Heart right ventricle (tissue), 16 donors: ENCODE measurements at regions not wholly inside any gene's neighbourhood (a gene's known extent, or its start where the extent isn't known, plus 50 kb on each side); places are given as distances from the start of the nearest gene placed in this dataset.

Source experiments
- ATAC-seq, 8 donors: fragments of 200-7000 bp; cut with Tn5 transposase; one replicate each; pipeline ENCODE4 v1.9.1; 2020; ENCODE audit warnings: mild to moderate bottlenecking in 8 of 8, moderate library complexity in 8 of 8, moderate number of reproducible peaks in 1 of 8
- DNase-seq, 2 donors: peaks; one replicate each; pipeline ENCODE4 v3.0.0-alpha.2; 2020
- H3K27ac ChIP-seq, 10 donors: fragments of 200-600 bp; sonication (generic) in 2 of 10; one replicate each; pipeline versions ENCODE4 v1.5.0 to v1.8.0; 2020 to 2022; ENCODE audit warnings: mild to moderate bottlenecking in 3 of 10
- H3K27me3 ChIP-seq, 7 donors: fragments of 200-600 bp; one replicate each; pipeline ENCODE4 v1.8.0; 2021 to 2022; ENCODE audit warnings: mild to moderate bottlenecking in 2 of 7
- H3K36me3 ChIP-seq, 9 donors: fragments of 200-600 bp; sonication (generic) in 1 of 9; one replicate each; pipeline versions ENCODE4 v1.5.0 to v1.8.0; 2020 to 2022; ENCODE audit warnings: mild to moderate bottlenecking in 2 of 9
- H3K4me1 ChIP-seq, 9 donors: fragments of 200-600 bp; sonication (generic) in 1 of 9; one replicate each; pipeline versions ENCODE4 v1.5.0 to v1.8.0; 2020 to 2022; ENCODE audit warnings: mild to moderate bottlenecking in 4 of 9
- H3K4me3 ChIP-seq, 10 donors: fragments of 200-600 bp; sonication (generic) in 2 of 10; one replicate each; pipeline versions ENCODE4 v1.5.0 to v1.8.0; 2020 to 2022; ENCODE audit warnings: mild to moderate bottlenecking in 7 of 10, moderate library complexity in 2 of 10
- H3K9me3 ChIP-seq, 11 donors: fragments of 200-600 bp in 10 of 11; sonication (generic) in 2 of 11; one replicate each; pipeline versions ENCODE4 v1.5.0 to v1.8.0; 2013 to 2022; ENCODE audit warnings: mild to moderate bottlenecking in 2 of 11, control low read depth in 1 of 11, moderate library complexity in 1 of 11
- WGBS, 2 donors: extraction: QIAGEN DNeasy Blood & Tissue Kit; methylation state at CpG; one replicate each; pipeline ENCODE4 v1.1.7; 2013; ENCODE audit warnings: inconsistent platforms in 1 of 2; 5-methylcytosine and 5-hydroxymethylcytosine counted together
- intact Hi-C, 10 donors: fragments of 100-400 bp; cut with DNase I; formaldehyde crosslinking; loops; one replicate each; pipeline versions ENCODE4 v1.11.1 to v1.14.2; 2022
- TF ChIP-seq, protein P1 (sequence below), 9 donors: fragments of 200-600 bp; sonication (generic) in 2 of 9; IDR thresholded peaks; one replicate each; pipeline versions ENCODE4 v1.5.0 to v1.8.0; 2021 to 2022; ENCODE audit warnings: antibody characterized with exemption in 9 of 9, mild to moderate bottlenecking in 5 of 9, moderate library complexity in 1 of 9
- donor health status: Arrhythmogenic right ventricular cardiomyopathy.
- donor health status: ischemic (EF 13 %, LVEDD 7.1; RV severe dilation, severe dysfunction).
- donor health status: healthy with polysubstance abuse.
- donor health status: DM: no; HTN: yes; CAD: no.
- donor health status: DM: no; HTN: no; CAD: no.
- donor health status: ischemic (EF 25% LVEDD 6.9; RV normal size, moderate dysfunction).
- donor health status: ischemic (EF 25% LVEDD 5.7; RV mildly dilated, moderate dysfunction).
- donor health status: healthy.
- donor health status: DM: yes; HTN: yes; CAD: no.
- donor health status: Ischemic cardiomyopathy.
- donor health status: ischemic (EF 35%, LVEDD 5.7; RV mildly dilated, moderate dysfunction).
- donor health status: nonischemic (EF 11% LVEDD 7.7; RV severe dilation, severe dysfunction).
- donor health status: DM: yes; HTN: yes; CAD: no.
- donor health status: PGD.
- donor health status: ischemic (EF 29% LVEDD 5.4; RV normal size, mild dysfunction).
- donor health status: nonischemic (EF 23%, LVEDD 6.1; RV moderate dilation, normal function).

DNA sequence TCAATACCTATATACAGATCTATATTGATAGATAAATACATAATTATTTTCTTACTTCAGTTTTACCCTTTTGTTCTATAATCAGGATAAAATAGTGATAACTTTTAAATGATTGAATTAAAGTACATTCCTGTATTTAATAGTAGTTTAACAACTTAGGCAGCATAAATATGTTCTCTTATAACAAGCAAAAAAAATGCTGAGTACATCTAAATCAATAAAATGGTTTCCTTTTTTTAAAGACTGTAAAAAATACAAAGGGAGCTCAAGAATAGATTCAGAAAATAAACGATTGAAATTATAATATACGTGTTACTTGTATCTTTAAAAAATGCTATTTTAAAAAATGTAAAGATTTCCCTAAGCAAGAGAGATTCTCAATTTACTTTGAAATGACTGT, 393.7 kb upstream of the TMEM132C start:
- no peaks in the 10 kb centered on the region for H3K27me3 ChIP-seq
- ATAC-seq (no peak), DNase-seq (no peak)
- no peaks in the 10 kb centered on the region for H3K9me3 ChIP-seq
- TF ChIP-seq, protein P1, sequence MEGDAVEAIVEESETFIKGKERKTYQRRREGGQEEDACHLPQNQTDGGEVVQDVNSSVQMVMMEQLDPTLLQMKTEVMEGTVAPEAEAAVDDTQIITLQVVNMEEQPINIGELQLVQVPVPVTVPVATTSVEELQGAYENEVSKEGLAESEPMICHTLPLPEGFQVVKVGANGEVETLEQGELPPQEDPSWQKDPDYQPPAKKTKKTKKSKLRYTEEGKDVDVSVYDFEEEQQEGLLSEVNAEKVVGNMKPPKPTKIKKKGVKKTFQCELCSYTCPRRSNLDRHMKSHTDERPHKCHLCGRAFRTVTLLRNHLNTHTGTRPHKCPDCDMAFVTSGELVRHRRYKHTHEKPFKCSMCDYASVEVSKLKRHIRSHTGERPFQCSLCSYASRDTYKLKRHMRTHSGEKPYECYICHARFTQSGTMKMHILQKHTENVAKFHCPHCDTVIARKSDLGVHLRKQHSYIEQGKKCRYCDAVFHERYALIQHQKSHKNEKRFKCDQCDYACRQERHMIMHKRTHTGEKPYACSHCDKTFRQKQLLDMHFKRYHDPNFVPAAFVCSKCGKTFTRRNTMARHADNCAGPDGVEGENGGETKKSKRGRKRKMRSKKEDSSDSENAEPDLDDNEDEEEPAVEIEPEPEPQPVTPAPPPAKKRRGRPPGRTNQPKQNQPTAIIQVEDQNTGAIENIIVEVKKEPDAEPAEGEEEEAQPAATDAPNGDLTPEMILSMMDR (IDR thresholded peaks at IDR 0.05) = no peak
- H3K4me1 ChIP-seq = no peaks in the 10 kb centered on the region
- no peak overlapping the region for H3K27ac ChIP-seq
- intact Hi-C loops = no loop called here
- no peak overlapping the region for H3K4me3 ChIP-seq
- no peaks in the 10 kb centered on the region for H3K36me3 ChIP-seq
- 86 to 91% methylated on average over 2 of the region's 2 CpGs for WGBS, 2 donors

DNA sequence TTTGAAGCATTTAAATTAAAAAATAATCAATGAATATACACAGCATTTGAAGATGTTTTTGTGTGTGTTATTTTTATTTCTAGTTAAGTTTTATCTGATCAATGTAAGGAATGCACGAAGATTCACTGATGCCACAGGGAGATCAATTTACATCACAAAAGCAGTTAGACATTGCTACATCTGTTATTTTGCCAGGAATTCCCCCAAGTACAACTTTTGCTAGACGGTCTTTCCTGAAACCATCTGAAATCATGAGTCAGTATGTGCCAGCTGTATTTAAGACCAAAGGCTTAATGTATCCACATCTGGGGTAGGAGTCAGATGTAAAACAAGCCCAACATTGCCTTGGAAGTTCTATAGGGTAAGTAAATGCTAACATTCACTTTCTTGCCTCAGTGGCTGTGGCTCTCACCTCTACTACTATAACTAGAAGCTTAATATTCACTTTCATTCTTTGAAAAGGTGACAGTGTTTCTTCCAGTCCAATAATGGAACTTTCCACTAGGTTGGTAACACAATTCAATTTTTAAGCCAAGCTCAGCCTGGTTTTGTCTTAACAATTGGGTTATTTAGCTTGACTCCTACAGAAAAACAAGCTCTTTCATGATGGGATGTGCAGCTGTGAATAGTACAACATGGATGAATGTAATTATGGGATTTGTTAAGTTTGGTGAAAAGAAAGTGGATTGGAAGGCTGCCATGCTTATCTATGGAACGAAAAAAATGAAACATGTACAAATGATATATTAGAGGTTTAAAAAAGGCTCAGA, 385.4 kb upstream of the TMEM132C start:
- ATAC-seq (no peak), DNase-seq (no peak)
- no peaks in the 10 kb centered on the region for H3K4me1 ChIP-seq
- no peak overlapping the region for H3K4me3 ChIP-seq
- H3K36me3 ChIP-seq = no peaks in the 10 kb centered on the region
- TF ChIP-seq, protein P1 (IDR thresholded peaks at IDR 0.05) = no peak
- intact Hi-C loops = no loop called here
- H3K27me3 ChIP-seq = no peaks in the 10 kb centered on the region
- 67 to 72% methylated on average over 3 of the region's 3 CpGs for WGBS, 2 donors
- no peaks in the 10 kb centered on the region for H3K9me3 ChIP-seq
- no peak overlapping the region for H3K27ac ChIP-seq

DNA sequence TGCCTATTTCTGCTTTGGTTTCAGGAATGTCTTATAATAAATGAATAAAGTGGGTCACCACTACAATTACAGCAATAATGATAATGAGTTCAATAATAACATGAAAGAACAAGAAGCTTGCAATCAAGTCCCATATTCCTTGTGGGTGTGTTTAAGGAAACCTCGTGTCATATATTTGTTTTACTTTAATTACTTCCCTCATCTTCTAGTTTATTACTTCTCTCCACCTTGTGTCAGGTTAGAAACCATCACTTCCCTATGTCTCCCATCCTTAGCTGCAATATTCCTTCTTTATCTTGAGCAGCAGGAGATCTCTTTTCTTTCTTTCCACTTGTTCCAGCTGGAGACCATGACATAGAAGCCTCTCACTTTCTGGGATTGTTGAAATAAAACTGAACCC, 384.0 kb upstream of the TMEM132C start:
- TF ChIP-seq, protein P1 (IDR thresholded peaks at IDR 0.05) = no peak
- no peaks in the 10 kb centered on the region for H3K27me3 ChIP-seq
- no peak for DNase-seq

DNA sequence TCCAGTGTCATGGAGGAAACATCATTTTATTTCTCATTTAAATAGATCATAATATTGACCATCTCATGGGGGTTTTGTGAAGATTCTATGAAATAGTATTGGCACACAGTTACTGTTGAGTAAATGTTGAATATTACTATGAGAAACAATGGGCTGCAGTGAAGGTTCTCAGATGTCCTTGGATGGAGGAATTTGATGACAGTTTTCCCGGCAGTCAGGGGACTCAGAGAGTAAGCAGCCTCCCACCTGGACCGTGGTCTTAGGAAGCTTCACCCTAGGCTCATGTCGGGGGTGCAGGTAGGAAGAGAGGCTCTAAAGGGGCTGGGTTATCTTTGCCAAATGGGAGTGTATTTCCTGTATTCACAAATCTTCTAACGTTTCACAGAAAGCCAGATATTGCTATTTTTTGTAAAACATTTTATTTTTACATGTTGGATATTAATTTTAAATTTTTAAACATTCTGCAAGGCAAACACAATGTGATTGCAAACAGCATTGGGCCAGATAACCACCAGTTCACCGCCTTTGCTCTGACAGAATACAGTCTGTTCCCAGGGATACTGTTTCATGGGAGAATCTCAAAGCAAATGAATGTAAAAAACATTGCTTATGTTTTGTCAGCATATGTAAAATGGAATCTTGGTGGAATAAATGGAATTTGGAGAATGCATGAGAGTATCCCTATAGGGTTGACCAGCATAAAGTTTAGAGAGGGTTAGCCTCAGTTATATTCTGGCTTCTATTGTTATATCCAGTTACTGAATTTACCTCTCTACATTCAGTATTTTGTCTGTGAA, 380.8 kb upstream of the TMEM132C start:
- no peak for ATAC-seq
- TF ChIP-seq, protein P1 (IDR thresholded peaks at IDR 0.05) = no peak
- Histone ChIP-seq H3K27me3 (no peaks in the 10 kb centered on the region), H3K9me3 (no peaks in the 10 kb centered on the region), H3K27ac (no peak overlapping the region), H3K36me3 (no peaks in the 10 kb centered on the region), H3K4me1 (peaks cover 0 to 6% (median 0%) of the 10 kb centered on the region in 9 donors), H3K4me3 (no peak overlapping the region)
- no peak for DNase-seq
- intact Hi-C loops = no loop called here
- 40 to 47% methylated on average over 5 of the region's 5 CpGs for WGBS, 2 donors

More for the DNA sequence above, 384.0 kb upstream of the TMEM132C start:
- Histone ChIP-seq H3K4me1 (no peaks in the 10 kb centered on the region), H3K4me3 (no peak overlapping the region), H3K36me3 (no peaks in the 10 kb centered on the region), H3K9me3 (no peaks in the 10 kb centered on the region), H3K27ac (no peak overlapping the region)
- intact Hi-C loops = no loop called here
- WGBS, 2 donors = 64 to 66% methylated on average over 1 of the region's 1 CpG
- no peak for ATAC-seq
